ENCODE measurements at regions not wholly inside any gene's neighbourhood (a gene's known extent, or its start where the extent isn't known, plus 50 kb on each side); places are given as distances from the start of the nearest gene placed in this dataset.
"Not testable (repeated sequence)": the region's sequence is repeated elsewhere in the genome, so short reads cannot be mapped to it uniquely, and the experiment has no call there.

DNA sequence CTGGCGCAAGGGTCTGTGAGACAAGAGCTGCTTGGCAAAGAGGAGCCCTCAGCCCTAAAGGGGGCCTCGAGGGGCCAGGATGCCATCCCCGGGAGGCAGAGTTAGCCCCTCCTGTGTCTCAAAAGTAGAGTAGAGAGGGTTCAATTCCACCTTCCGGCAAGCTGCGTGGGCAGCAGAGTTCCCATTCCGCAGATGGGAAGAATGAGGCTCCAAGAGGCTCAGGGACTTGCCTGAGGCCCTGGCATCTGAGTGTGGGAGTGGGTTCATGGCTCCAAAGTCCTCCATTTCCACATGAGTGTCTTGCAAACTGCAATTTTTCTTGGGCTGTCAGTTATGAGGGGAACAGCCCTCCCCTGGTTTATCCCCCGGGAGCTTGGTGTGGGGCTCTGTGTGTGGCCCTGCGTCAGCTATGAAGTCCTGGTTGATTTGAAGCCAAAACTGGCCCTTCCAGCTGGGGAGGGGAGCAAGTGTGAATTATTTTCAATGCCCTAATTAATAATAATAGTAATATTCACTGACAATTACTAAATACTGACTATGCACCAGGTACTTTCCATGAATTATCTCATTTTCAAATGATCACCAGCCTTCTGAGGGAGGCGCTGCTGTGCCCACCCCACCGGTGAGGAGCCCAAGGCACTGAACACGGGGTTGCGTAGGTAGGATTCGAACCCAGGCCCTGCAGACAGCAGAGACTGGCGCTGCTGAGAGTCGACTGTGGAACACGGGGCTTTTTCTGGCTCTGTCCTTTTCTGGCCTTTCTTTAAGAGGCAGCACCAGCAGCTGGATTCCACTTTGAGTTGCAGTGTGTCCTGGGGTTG, 153.0 kb upstream of the PTPN1 start:
- ChIA-PET POLR2A (no interaction called here), CTCF (no interaction called here)
- Mint-ChIP-seq H3K27me3 (peaks cover 0 to 1% of the 10 kb centered on the region in 2 donors), H3K9me3 (no peaks in the 10 kb centered on the region), H3K27ac (no peak overlapping the region), H3K4me3 (no peak overlapping the region), H3K36me3 (no peaks in the 10 kb centered on the region), H3K4me1 (no peaks in the 10 kb centered on the region)
- Histone ChIP-seq H3K36me3 (ENCODE audit: insufficient read depth, low read length) (no peaks in the 10 kb centered on the region), H3K27me3 (ENCODE audit: insufficient read depth, low read length, poor library complexity, severe bottlenecking) (no peaks in the 10 kb centered on the region), H3K4me1 (ENCODE audit: insufficient read depth, low read length) (no peaks in the 10 kb centered on the region), H3K4me3 (ENCODE audit: low read length) (no peak overlapping the region), H3K27ac (ENCODE audit: low read depth, low read length) (no peak overlapping the region), H3K9me3 (ENCODE audit: low read length) (no peaks in the 10 kb centered on the region)
- no peak for DNase-seq

DNA sequence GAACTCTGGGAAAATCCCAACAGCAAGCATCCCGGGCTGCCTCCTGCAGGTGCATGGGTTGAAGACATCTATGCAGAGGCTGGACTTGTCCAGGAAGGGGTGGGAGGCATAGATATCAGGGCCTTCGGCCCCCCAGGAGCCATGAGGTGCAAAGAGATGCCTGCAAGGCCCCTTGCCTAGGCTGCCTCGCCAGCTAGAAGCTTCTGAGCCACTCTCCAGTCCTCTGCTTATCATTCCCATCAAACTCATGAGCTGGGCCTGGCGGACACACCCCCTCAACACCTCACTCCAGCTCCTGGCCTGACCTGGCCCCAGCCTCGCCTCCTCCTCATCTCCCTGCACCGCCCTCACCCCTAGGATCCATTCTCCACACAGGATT, 152.4 kb upstream of the PTPN1 start:
- H3K4me3 ChIP-seq (ENCODE audit: low read length), result no peak overlapping the region
- H3K36me3 ChIP-seq (ENCODE audit: insufficient read depth, low read length), result no peaks in the 10 kb centered on the region
- Mint-ChIP-seq H3K27me3 (no peaks in the 10 kb centered on the region), H3K36me3 (no peaks in the 10 kb centered on the region), H3K4me3 (no peak overlapping the region), H3K27ac (peak overlapping the region in 1 of 8 donors; percentile 74), H3K9me3 (no peaks in the 10 kb centered on the region), H3K4me1 (no peaks in the 10 kb centered on the region)
- ChIA-PET POLR2A (no interaction called here), CTCF (no interaction called here)
- no peaks in the 10 kb centered on the region for H3K4me1 ChIP-seq (ENCODE audit: insufficient read depth, low read length)
- no peak for DNase-seq
- no peaks in the 10 kb centered on the region for H3K27me3 ChIP-seq (ENCODE audit: insufficient read depth, low read length, poor library complexity, severe bottlenecking)
- no peak overlapping the region for H3K27ac ChIP-seq (ENCODE audit: low read depth, low read length)
- H3K9me3 ChIP-seq (ENCODE audit: low read length), result no peaks in the 10 kb centered on the region

GRCh38 chr20:50358166-50358565, 152.0 kb upstream of the PTPN1 start:
- Histone ChIP-seq H3K4me3 (ENCODE audit: low read length) (no peak overlapping the region), H3K27me3 (ENCODE audit: insufficient read depth, low read length, poor library complexity, severe bottlenecking) (no peaks in the 10 kb centered on the region), H3K27ac (ENCODE audit: low read depth, low read length) (no peak overlapping the region), H3K9me3 (ENCODE audit: low read length) (no peaks in the 10 kb centered on the region), H3K36me3 (ENCODE audit: insufficient read depth, low read length) (no peaks in the 10 kb centered on the region), H3K4me1 (ENCODE audit: insufficient read depth, low read length) (no peaks in the 10 kb centered on the region)
- DNase-seq, result no peak
- ChIA-PET POLR2A (no interaction called here), CTCF (no interaction called here)
- Mint-ChIP-seq H3K36me3 (no peaks in the 10 kb centered on the region), H3K4me1 (no peaks in the 10 kb centered on the region), H3K9me3 (no peaks in the 10 kb centered on the region), H3K4me3 (no peak overlapping the region), H3K27me3 (no peaks in the 10 kb centered on the region), H3K27ac (peak overlapping the region in 1 of 8 donors; percentile 58)

- H3K9me3 Mint-ChIP-seq, result no peaks in the 10 kb centered on the region
- peak overlapping the region in 3 of 8 donors; percentile 25 to 59 (median 51) for H3K27ac Mint-ChIP-seq
- no peaks in the 10 kb centered on the region for H3K4me1 Mint-ChIP-seq
- ChIA-PET CTCF (no interaction called here), POLR2A (no interaction called here)
- Histone ChIP-seq H3K27me3 (ENCODE audit: insufficient read depth, low read length, poor library complexity, severe bottlenecking) (no peaks in the 10 kb centered on the region), H3K4me3 (ENCODE audit: low read length) (no peak overlapping the region), H3K4me1 (ENCODE audit: insufficient read depth, low read length) (no peaks in the 10 kb centered on the region), H3K27ac (ENCODE audit: low read depth, low read length) (no peak overlapping the region), H3K9me3 (ENCODE audit: low read length) (no peaks in the 10 kb centered on the region), H3K36me3 (ENCODE audit: insufficient read depth, low read length) (no peaks in the 10 kb centered on the region)
- DNase-seq, result no peak
- H3K27me3 Mint-ChIP-seq, result peaks cover 0 to 3% of the 10 kb centered on the region in 2 donors
- no peak overlapping the region for H3K4me3 Mint-ChIP-seq
- no peaks in the 10 kb centered on the region for H3K36me3 Mint-ChIP-seq
These were observed 151.2 kb upstream of the PTPN1 start for GRCh38 chr20:50358971-50359370.

DNA sequence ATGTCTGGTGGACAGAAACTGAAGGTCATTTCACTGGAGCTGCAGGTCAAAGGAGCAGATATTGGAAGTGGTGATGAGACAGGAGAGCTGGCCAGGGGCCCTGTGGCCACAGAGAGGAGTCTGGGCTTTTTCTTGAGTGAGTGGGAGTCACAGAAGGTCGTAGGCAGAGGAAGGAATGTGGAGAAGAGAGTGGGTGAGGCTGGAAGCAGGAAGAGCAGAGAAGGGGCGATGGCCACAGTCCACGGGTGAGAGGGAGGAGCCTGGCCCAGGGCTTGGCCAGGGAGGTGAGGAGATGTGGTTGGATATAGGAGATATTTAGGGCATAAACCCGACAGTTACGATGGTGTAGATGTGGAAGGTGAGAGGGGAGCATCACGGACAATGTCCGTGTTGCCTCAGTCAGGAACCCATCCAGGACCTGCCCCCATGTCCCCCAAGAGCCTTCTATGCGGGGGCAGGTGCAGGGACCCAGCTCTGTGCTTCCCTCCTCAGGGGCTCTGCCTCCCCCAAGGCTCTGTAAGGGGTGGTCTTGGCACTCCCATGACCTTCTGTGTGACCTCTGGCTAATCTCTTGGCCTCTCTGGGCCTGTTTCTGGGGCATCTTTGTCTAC, 150.5 kb upstream of the PTPN1 start:
- H3K9me3 ChIP-seq (ENCODE audit: low read length), result no peaks in the 10 kb centered on the region
- POLR2A ChIA-PET, result no interaction called here
- no peak for DNase-seq
- no peaks in the 10 kb centered on the region for H3K4me1 Mint-ChIP-seq
- H3K9me3 Mint-ChIP-seq, result no peaks in the 10 kb centered on the region
- peaks cover 0 to 3% of the 10 kb centered on the region in 2 donors for H3K27me3 Mint-ChIP-seq
- peak overlapping the region in 1 of 8 donors; percentile 4 for H3K27ac Mint-ChIP-seq
- H3K4me1 ChIP-seq (ENCODE audit: insufficient read depth, low read length), result no peaks in the 10 kb centered on the region
- CTCF ChIA-PET, result no interaction called here
- no peaks in the 10 kb centered on the region for H3K27me3 ChIP-seq (ENCODE audit: insufficient read depth, low read length, poor library complexity, severe bottlenecking)
- no peak overlapping the region for H3K4me3 Mint-ChIP-seq
- no peaks in the 10 kb centered on the region for H3K36me3 Mint-ChIP-seq
- no peaks in the 10 kb centered on the region for H3K36me3 ChIP-seq (ENCODE audit: insufficient read depth, low read length)
- no peak overlapping the region for H3K4me3 ChIP-seq (ENCODE audit: low read length)
- H3K27ac ChIP-seq (ENCODE audit: low read depth, low read length), result no peak overlapping the region

GRCh38 chr20:50360218-50360672, 149.9 kb upstream of the PTPN1 start:
- Mint-ChIP-seq H3K4me1 (no peaks in the 10 kb centered on the region), H3K36me3 (no peaks in the 10 kb centered on the region), H3K27ac (no peak overlapping the region), H3K4me3 (no peak overlapping the region), H3K9me3 (no peaks in the 10 kb centered on the region), H3K27me3 (peaks cover 0 to 4% of the 10 kb centered on the region in 2 donors)
- Histone ChIP-seq H3K4me1 (ENCODE audit: insufficient read depth, low read length) (no peaks in the 10 kb centered on the region), H3K27me3 (ENCODE audit: insufficient read depth, low read length, poor library complexity, severe bottlenecking) (no peaks in the 10 kb centered on the region), H3K27ac (ENCODE audit: low read depth, low read length) (no peak overlapping the region), H3K36me3 (ENCODE audit: insufficient read depth, low read length) (no peaks in the 10 kb centered on the region), H3K9me3 (ENCODE audit: low read length) (no peaks in the 10 kb centered on the region), H3K4me3 (ENCODE audit: low read length) (no peak overlapping the region)
- DNase-seq, result no peak
- ChIA-PET CTCF (no interaction called here), POLR2A (no interaction called here)

- Mint-ChIP-seq H3K4me1 (no peaks in the 10 kb centered on the region), H3K27ac (no peak overlapping the region), H3K36me3 (no peaks in the 10 kb centered on the region), H3K9me3 (no peaks in the 10 kb centered on the region), H3K4me3 (no peak overlapping the region), H3K27me3 (peaks cover 0 to 7% of the 10 kb centered on the region in 2 donors)
- H3K36me3 ChIP-seq (ENCODE audit: insufficient read depth, low read length), result no peaks in the 10 kb centered on the region
- DNase-seq, result no peak
- H3K4me3 ChIP-seq (ENCODE audit: low read length), result no peak overlapping the region
- H3K9me3 ChIP-seq (ENCODE audit: low read length), result no peaks in the 10 kb centered on the region
- H3K27ac ChIP-seq (ENCODE audit: low read depth, low read length), result no peak overlapping the region
- no peaks in the 10 kb centered on the region for H3K4me1 ChIP-seq (ENCODE audit: insufficient read depth, low read length)
- ChIA-PET POLR2A (no interaction called here), CTCF (no interaction called here)
- H3K27me3 ChIP-seq (ENCODE audit: insufficient read depth, low read length, poor library complexity, severe bottlenecking), result no peaks in the 10 kb centered on the region
These were observed 149.3 kb upstream of the PTPN1 start for GRCh38 chr20:50360921-50361320.

GRCh38 chr20:50362177-50362576, 148.0 kb upstream of the PTPN1 start:
- H3K36me3 ChIP-seq (ENCODE audit: insufficient read depth, low read length); H3K4me1 Mint-ChIP-seq; H3K27me3 Mint-ChIP-seq; H3K4me1 ChIP-seq (ENCODE audit: insufficient read depth, low read length); H3K36me3 Mint-ChIP-seq; POLR2A ChIA-PET; H3K27ac ChIP-seq (ENCODE audit: low read depth, low read length); H3K4me3 Mint-ChIP-seq; H3K9me3 Mint-ChIP-seq; H3K4me3 ChIP-seq (ENCODE audit: low read length); H3K27me3 ChIP-seq (ENCODE audit: insufficient read depth, low read length, poor library complexity, severe bottlenecking); CTCF ChIA-PET; H3K9me3 ChIP-seq (ENCODE audit: low read length); DNase-seq: not testable (repeated sequence)
- H3K27ac Mint-ChIP-seq, result peak overlapping the region in 1 of 8 donors; percentile 35
